Stimulated activated effector memory CD8-positive, alpha-beta T cell treated with anti-CD3 and anti-CD28 coated beads, Interleukin-12 subunit alpha, Interleukin-12 subunit beta, amount 100 ng/mL, for 72 hours (primary cell): ENCODE measurements at regions not wholly inside any gene's neighbourhood (a gene's known extent, or its start where the extent isn't known, plus 50 kb on each side); places are given as distances from the start of the nearest gene placed in this dataset.
"Not testable (repeated sequence)": the region's sequence is repeated elsewhere in the genome, so short reads cannot be mapped to it uniquely, and the experiment has no call there.

Experiments used
- ATAC-seq: fragments of 150-1000 bp; cut with Tn5 transposase; 2 replicates; pipeline ENCODE4 v1.10.0; 2021
- DNase-seq, 2 donors: peaks; one replicate each; pipeline ENCODE4 v3.0.0; 2021 to 2022; ENCODE audit warnings: low spot score in 2 of 2
- H3K27ac Mint-ChIP-seq: one replicate; pipeline ENCODE4 v1.8.0; 2022; ENCODE audit warnings: mild to moderate bottlenecking, mixed read lengths
- H3K36me3 Mint-ChIP-seq: one replicate; pipeline ENCODE4 v1.8.0; 2022; ENCODE audit warnings: mild to moderate bottlenecking, mixed read lengths
- H3K4me1 Mint-ChIP-seq: one replicate; pipeline ENCODE4 v1.8.0; 2022; ENCODE audit warnings: mixed read lengths
- H3K4me3 Mint-ChIP-seq: one replicate; pipeline ENCODE4 v1.8.0; 2022; ENCODE audit warnings: mild to moderate bottlenecking, mixed read lengths
- H3K9me3 Mint-ChIP-seq: one replicate; pipeline ENCODE4 v1.8.0; 2022; ENCODE audit warnings: mixed read lengths

DNA sequence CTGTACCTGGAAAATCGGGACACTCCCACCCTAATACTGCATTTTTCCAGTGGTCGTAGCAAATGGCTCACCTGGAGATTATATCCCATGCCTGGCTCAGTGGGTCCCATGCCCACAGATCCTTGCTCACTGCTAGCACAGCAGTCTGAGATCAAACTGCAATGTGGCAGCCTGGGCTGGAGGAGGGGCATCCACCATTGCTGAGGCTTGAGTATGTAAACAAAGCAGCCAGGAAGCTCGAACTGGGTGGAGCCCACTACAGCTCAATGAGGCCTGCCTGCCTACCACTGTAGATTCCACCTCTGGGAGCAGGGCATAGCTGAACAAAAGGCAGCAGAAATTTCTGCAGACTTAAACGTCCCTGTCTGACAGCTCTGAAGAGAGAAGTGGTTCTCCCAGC, 213.6 kb upstream of the COX10 start:
- not testable (repeated sequence) for H3K4me3 Mint-ChIP-seq, ATAC-seq, DNase-seq, H3K4me1 Mint-ChIP-seq, H3K27ac Mint-ChIP-seq, H3K36me3 Mint-ChIP-seq, H3K9me3 Mint-ChIP-seq

GRCh38 chr17:13862346-13862745, 207.0 kb upstream of the COX10 start:
- Mint-ChIP-seq H3K27ac (no peak overlapping the region), H3K4me3 (no peak overlapping the region), H3K36me3 (no peaks in the 10 kb centered on the region), H3K4me1 (no peaks in the 10 kb centered on the region), H3K9me3 (peaks cover 3% of the 10 kb centered on the region)
- DNase-seq (no peak), ATAC-seq (no peak)

GRCh38 chr17:13863436-13863835, 205.9 kb upstream of the COX10 start:
- H3K4me1 Mint-ChIP-seq = no peaks in the 10 kb centered on the region
- no peak overlapping the region for H3K4me3 Mint-ChIP-seq
- no peak for ATAC-seq

GRCh38 chr17:13864521-13864920, 204.8 kb upstream of the COX10 start:
- Mint-ChIP-seq H3K9me3 (no peaks in the 10 kb centered on the region), H3K4me3 (no peak overlapping the region), H3K36me3 (no peaks in the 10 kb centered on the region), H3K4me1 (no peaks in the 10 kb centered on the region), H3K27ac (no peak overlapping the region)
- DNase-seq = no peak
- no peak for ATAC-seq

More at GRCh38 chr17:13863436-13863835, 205.9 kb upstream of the COX10 start:
- no peak for DNase-seq
- H3K36me3 Mint-ChIP-seq = no peaks in the 10 kb centered on the region
- no peaks in the 10 kb centered on the region for H3K9me3 Mint-ChIP-seq
- H3K27ac Mint-ChIP-seq = no peak overlapping the region

DNA sequence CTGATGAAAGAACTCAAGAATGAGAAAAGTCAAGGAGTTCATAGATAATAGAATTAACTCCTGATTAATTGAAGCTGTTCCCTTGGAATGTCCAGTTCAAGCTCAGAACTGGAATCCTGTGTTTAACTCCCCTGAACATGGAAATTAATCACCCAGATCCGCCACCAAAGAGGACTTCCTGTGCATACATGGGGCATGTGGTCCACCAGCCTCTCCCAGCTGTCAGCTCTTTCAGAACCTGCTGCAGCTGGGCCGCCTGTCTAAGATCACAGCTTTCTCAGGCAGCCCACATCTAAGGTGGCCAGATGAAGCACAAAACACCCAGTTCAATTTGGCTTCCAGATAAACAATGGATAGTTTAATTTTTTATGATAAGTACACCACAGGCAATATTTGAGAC, 203.7 kb upstream of the COX10 start:
- no peaks in the 10 kb centered on the region for H3K36me3 Mint-ChIP-seq
- ATAC-seq = no peak
- DNase-seq = no peak
- no peak overlapping the region for H3K27ac Mint-ChIP-seq
- no peaks in the 10 kb centered on the region for H3K9me3 Mint-ChIP-seq
- H3K4me3 Mint-ChIP-seq = no peak overlapping the region
- no peaks in the 10 kb centered on the region for H3K4me1 Mint-ChIP-seq

- Mint-ChIP-seq H3K9me3 (no peaks in the 10 kb centered on the region), H3K4me1 (no peaks in the 10 kb centered on the region), H3K4me3 (no peak overlapping the region), H3K36me3 (no peaks in the 10 kb centered on the region), H3K27ac (no peak overlapping the region)
- DNase-seq (no peak), ATAC-seq (no peak)
These were observed 199.9 kb upstream of the COX10 start for GRCh38 chr17:13869331-13869940.

DNA sequence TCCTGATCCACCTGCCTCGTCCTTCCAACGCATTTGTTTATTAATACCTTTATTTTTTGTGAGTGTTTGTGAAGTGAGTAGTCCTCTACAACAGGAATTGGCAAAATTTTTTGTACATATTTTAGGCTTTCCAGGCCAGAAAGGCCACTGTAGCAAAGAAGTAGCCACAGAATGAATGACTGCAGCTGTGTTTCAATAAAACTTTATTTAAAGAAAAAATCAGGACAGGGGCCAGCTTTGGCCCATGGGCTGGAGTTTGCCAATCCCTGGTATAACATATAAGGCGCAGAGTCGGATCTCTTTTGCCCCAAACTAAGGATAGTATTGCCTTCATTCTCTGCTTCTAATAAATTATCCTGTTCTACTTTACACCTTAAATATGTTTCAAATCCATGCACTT, 198.0 kb upstream of the COX10 start:
- Mint-ChIP-seq H3K9me3 (no peaks in the 10 kb centered on the region), H3K4me1 (no peaks in the 10 kb centered on the region), H3K27ac (no peak overlapping the region), H3K4me3 (no peak overlapping the region), H3K36me3 (no peaks in the 10 kb centered on the region)
- no peak for ATAC-seq
- no peak for DNase-seq

GRCh38 chr17:13874134-13874533, 195.2 kb upstream of the COX10 start:
- ATAC-seq = no peak
- H3K9me3 Mint-ChIP-seq = no peaks in the 10 kb centered on the region
- no peaks in the 10 kb centered on the region for H3K36me3 Mint-ChIP-seq
- no peak overlapping the region for H3K27ac Mint-ChIP-seq
- no peak for DNase-seq
- no peaks in the 10 kb centered on the region for H3K4me1 Mint-ChIP-seq
- no peak overlapping the region for H3K4me3 Mint-ChIP-seq

DNA sequence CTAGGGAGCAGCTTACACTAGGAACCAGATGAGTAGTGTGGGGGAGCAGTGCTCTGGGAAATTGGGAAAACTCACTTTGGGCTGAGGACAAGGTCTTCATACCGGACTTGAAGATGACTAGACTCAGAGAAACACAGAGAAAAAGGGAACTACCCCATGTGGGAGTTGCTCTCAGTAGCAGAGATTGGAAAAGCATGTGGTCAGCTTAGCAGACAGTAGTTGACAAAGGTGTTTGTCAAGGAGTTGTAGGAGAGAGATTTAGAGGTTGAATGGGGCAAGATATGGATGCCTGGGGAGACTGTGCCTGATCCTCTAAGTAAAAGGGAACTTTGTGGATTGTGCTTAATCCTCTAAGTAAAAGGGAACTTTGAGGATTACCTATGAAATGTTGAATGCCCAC, 194.5 kb upstream of the COX10 start:
- Mint-ChIP-seq H3K27ac (no peak overlapping the region), H3K36me3 (no peaks in the 10 kb centered on the region), H3K4me1 (no peaks in the 10 kb centered on the region), H3K9me3 (no peaks in the 10 kb centered on the region), H3K4me3 (no peak overlapping the region)
- ATAC-seq (no peak), DNase-seq (no peak)

DNA sequence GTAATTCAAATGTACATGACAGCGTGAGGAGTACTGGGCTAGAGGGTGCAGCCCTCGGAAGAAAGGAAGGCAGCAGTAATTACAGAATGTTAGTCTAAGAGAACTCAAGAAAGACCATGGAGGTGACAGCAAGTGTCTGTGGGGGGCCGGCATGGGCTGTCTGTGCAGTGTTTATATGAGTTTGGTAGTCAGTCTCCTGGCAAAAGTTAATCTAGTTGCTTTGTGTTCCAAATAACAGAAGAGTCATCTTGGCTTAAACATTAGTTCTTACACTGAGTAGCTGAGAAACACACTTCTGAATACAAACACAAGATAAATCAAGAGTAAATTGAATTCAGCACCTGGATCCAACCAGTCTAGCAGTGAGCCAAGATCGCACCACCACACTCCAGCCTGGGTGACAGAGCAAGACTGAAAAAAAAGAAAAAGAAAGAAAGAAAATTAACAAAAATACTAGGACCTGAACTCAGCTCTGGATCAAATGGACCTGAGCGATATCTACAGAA, 189.3 kb upstream of the COX10 start:
- Mint-ChIP-seq H3K36me3 (no peaks in the 10 kb centered on the region), H3K4me3 (no peak overlapping the region), H3K9me3 (no peaks in the 10 kb centered on the region), H3K27ac (no peak overlapping the region), H3K4me1 (no peaks in the 10 kb centered on the region)
- ATAC-seq (no peak), DNase-seq (no peak)

DNA sequence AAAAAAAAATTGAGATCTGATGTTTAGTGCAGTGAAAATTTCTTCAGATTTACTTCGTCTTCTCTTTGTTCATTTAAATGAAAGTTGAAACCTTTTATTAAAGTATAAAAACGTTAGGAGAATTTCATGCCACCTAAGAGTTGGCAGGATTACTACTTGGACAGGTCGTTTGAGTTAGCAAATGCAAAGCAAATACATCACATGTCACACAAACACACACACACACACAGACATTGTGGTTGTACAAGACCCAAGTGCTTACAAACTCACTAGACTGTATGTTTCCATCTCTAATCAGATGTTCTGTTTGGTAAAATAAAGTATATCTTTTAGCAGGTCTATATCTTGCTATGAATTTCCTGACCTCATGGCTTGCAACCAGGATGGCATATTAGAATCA, 185.6 kb upstream of the COX10 start:
- H3K4me1 Mint-ChIP-seq = no peaks in the 10 kb centered on the region
- no peak overlapping the region for H3K27ac Mint-ChIP-seq
- H3K36me3 Mint-ChIP-seq = no peaks in the 10 kb centered on the region
- no peaks in the 10 kb centered on the region for H3K9me3 Mint-ChIP-seq
- ATAC-seq (no peak), DNase-seq (no peak)
- H3K4me3 Mint-ChIP-seq = no peak overlapping the region

GRCh38 chr17:13884347-13884746, 185.0 kb upstream of the COX10 start:
- H3K4me3 Mint-ChIP-seq = no peak overlapping the region
- ATAC-seq = no peak
- no peaks in the 10 kb centered on the region for H3K36me3 Mint-ChIP-seq
- no peaks in the 10 kb centered on the region for H3K4me1 Mint-ChIP-seq
- no peak overlapping the region for H3K27ac Mint-ChIP-seq
- no peaks in the 10 kb centered on the region for H3K9me3 Mint-ChIP-seq
- no peak for DNase-seq

DNA sequence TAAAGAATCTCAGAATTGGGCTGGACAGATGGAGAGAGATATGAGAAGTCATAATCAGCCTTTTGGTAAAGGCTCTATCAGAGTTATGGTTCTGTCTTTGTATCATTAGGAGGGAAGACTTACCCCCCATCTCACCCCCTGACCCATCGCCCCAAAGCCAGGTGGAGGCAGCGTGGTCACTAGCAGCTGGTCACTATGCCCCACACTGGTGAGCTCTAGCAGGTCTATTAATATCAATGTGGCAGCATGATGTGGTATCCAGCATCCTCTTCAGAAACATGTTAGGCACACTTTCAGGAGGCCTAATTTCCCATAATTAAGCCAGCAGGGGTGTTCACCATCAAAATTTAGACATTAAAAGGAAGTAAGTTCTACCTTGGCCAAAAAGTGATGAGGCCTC, 183.8 kb upstream of the COX10 start:
- Mint-ChIP-seq H3K36me3 (no peaks in the 10 kb centered on the region), H3K4me3 (no peak overlapping the region), H3K4me1 (no peaks in the 10 kb centered on the region), H3K27ac (no peak overlapping the region), H3K9me3 (no peaks in the 10 kb centered on the region)
- ATAC-seq = no peak
- DNase-seq = no peak

- H3K36me3 Mint-ChIP-seq = no peaks in the 10 kb centered on the region
- no peak for ATAC-seq
- DNase-seq = no peak
These were observed 183.1 kb upstream of the COX10 start for GRCh38 chr17:13885953-13886889.

DNA sequence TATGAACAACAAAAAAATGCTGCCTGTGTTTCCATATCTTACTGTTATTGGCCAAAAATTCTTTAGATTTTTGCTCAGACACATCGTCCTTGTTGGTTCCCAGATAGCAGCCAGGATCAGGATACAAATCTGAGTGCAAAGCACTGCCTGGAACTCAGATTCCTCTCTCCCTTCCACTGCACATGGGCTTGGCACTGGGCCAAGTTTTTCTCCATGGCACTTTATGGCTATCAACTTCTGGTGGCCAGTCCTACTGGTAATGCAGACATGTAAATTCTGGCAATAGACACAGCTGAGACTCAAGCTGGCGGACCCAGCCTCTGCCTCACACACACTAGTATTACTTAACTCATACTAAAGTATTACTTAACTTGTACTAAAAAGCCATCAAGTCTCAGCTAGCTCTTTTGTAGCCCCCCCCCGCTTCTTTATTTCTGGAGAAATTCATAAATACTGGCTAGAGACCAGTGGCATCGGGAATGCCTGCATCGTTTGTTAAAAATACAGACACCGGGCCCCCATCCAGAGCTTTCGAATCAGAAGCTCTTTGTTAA, 181.2 kb upstream of the COX10 start:
- Mint-ChIP-seq H3K4me1 (no peaks in the 10 kb centered on the region), H3K4me3 (no peak overlapping the region), H3K36me3 (no peaks in the 10 kb centered on the region), H3K27ac (no peak overlapping the region), H3K9me3 (no peaks in the 10 kb centered on the region)
- ATAC-seq = no peak
- no peak for DNase-seq

More at GRCh38 chr17:13885953-13886889, 183.1 kb upstream of the COX10 start:
- Mint-ChIP-seq H3K27ac (no peak overlapping the region), H3K4me1 (no peaks in the 10 kb centered on the region), H3K9me3 (no peaks in the 10 kb centered on the region), H3K4me3 (no peak overlapping the region)

GRCh38 chr17:13908971-13909370, 160.3 kb upstream of the COX10 start:
- not testable (repeated sequence) for H3K4me1 Mint-ChIP-seq, H3K9me3 Mint-ChIP-seq, H3K36me3 Mint-ChIP-seq, H3K4me3 Mint-ChIP-seq, DNase-seq, H3K27ac Mint-ChIP-seq, ATAC-seq
